Peyer's patch (tissue), 4 donors: ENCODE measurements at regions not wholly inside any gene's neighbourhood (a gene's known extent, or its start where the extent isn't known, plus 50 kb on each side); places are given as distances from the start of the nearest gene placed in this dataset.

Experiments
- POLR2A ChIP-seq, 2 donors: fragments of 450-650 bp; IDR thresholded peaks; one replicate each; pipeline ENCODE4 v1.5.1; 2017; ENCODE audit warnings: antibody characterized with exemption in 2 of 2, mild to moderate bottlenecking in 2 of 2, moderate library complexity in 2 of 2
- TF ChIP-seq, protein P1 (sequence below), 6 experiments: fragments of 450-650 bp in 4 of 6; fragments of 200-600 bp in 2 of 6; sonication (generic) in 1 of 6; IDR thresholded peaks; one replicate each; pipeline ENCODE4 v1.5.1; 2017 to 2019; ENCODE audit warnings: antibody characterized with exemption in 6 of 6, mild to moderate bottlenecking in 3 of 6, moderate library complexity in 1 of 6

GRCh38 chr4:111234939-111235338 lies 612.1 kb upstream of the PITX2 start:
- TF ChIP-seq, protein P1, sequence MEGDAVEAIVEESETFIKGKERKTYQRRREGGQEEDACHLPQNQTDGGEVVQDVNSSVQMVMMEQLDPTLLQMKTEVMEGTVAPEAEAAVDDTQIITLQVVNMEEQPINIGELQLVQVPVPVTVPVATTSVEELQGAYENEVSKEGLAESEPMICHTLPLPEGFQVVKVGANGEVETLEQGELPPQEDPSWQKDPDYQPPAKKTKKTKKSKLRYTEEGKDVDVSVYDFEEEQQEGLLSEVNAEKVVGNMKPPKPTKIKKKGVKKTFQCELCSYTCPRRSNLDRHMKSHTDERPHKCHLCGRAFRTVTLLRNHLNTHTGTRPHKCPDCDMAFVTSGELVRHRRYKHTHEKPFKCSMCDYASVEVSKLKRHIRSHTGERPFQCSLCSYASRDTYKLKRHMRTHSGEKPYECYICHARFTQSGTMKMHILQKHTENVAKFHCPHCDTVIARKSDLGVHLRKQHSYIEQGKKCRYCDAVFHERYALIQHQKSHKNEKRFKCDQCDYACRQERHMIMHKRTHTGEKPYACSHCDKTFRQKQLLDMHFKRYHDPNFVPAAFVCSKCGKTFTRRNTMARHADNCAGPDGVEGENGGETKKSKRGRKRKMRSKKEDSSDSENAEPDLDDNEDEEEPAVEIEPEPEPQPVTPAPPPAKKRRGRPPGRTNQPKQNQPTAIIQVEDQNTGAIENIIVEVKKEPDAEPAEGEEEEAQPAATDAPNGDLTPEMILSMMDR (IDR thresholded peaks at IDR 0.05), result no peak
- TF ChIP-seq POLR2A (IDR thresholded peaks at IDR 0.05), result no peak
